ENCODE measurements at regions not wholly inside any gene's neighbourhood (a gene's known extent, or its start where the extent isn't known, plus 50 kb on each side); places are given as distances from the start of the nearest gene placed in this dataset.

DNA sequence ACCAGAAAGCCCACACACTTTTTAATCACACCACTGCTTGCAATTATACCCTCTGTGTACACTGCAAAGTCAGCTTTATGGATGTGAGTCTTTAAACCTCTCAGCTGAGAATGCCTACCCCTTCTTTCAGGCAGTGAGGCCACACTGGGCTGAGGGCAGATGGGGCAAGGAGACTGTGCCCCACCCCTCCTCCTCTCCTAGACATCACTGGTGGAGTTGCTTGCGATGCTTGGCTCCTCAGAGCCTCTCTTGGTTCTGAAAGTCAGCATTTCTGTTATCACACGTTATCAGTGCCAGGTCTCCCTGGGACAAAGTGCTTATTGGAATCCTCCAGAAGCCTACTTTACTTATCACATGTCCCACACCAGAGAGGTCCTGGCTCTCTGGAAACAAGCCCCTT, 128.2 kb downstream of the ZNF621 start:
- TF ChIP-seq CTCF (IDR thresholded peaks at IDR 0.05; ENCODE audit: insufficient read depth, low read depth, low read length), result no peak
- TF ChIP-seq EZH2 (IDR thresholded peaks at IDR 0.05; ENCODE audit: insufficient read depth, low read length), result no peak
